GM12878 (cell line): ENCODE measurements at regions not wholly inside any gene's neighbourhood (a gene's known extent, or its start where the extent isn't known, plus 50 kb on each side); places are given as distances from the start of the nearest gene placed in this dataset.

Experiments used
- ATAC-seq: fragments of 200-7000 bp; cut with Tn5 transposase; 3 replicates; pipeline ENCODE4 v1.9.1; 2020; ENCODE audit warnings: mild to moderate bottlenecking, moderate library complexity
- BruUV-seq: library from RNA; stranded (reverse); fragments of 400-500 nt; replicated peaks from 2 replicates; lab custom pipeline; 2021; lab: Mats Ljungman, UMichigan
- CTCF ChIA-PET: fragments of 300-600 bp; sonication (Branson Sonifier 250); formaldehyde crosslinking; extraction: SDS; loops from one replicate; lab custom pipeline; 2021; ENCODE audit warnings: inconsistent platforms; lab: Yijun Ruan, JAX
- POLR2A ChIA-PET: fragments of 350-600 bp; formaldehyde crosslinking; extraction: SDS; loops from one replicate; lab custom pipeline; 2021; ENCODE audit warnings: inconsistent platforms; lab: Charles Lee
- RAD21 ChIA-PET: fragments of 300-600 bp; sonication (Branson Sonifier 250); formaldehyde crosslinking; loops from one replicate; lab custom pipeline; 2023; ENCODE audit warnings: antibody characterized with exemption; ENCODE audit not compliant: unreplicated experiment; lab: Charles Lee
- SMC1A ChIA-PET: fragments of 300-600 bp; sonication (Branson Sonifier 250); formaldehyde crosslinking; loops from one replicate; lab custom pipeline; 2023; ENCODE audit not compliant: unreplicated experiment, uncharacterized antibody; lab: Charles Lee
- DNase-seq: peaks from one replicate; pipeline ENCODE4 v3.0.0-alpha.2; 2011; ENCODE audit warnings: low read depth, low spot score
- FAIRE-seq: peaks from 3 replicates; lab custom pipeline; 2011; peaks lifted over from hg19 to GRCh38; lab: Jason Lieb, UNC
- H2AFZ ChIP-seq: 2 replicates; pipeline ENCODE4 v1.6.0; 2011; ENCODE audit warnings: low read depth, low read length, control low read depth; ENCODE audit not compliant: control insufficient read depth
- H3K27ac ChIP-seq: 2 replicates; pipeline ENCODE4 v1.5.1; 2011; ENCODE audit warnings: control low read depth; ENCODE audit not compliant: control insufficient read depth, insufficient read depth
- H3K27me3 ChIP-seq, 2 experiments: replicated peaks in 1 of 2; 2 replicates each; pipeline versions ENCODE4 v1.6.0 to v1.6.1; 2011; ENCODE audit warnings: low read length in 1 of 2; ENCODE audit not compliant: control insufficient read depth in 2 of 2, insufficient read depth in 2 of 2
- H3K36me3 ChIP-seq, 2 experiments: 2 replicates each; pipeline ENCODE4 v1.5.1; 2011; ENCODE audit warnings: low read length in 1 of 2; ENCODE audit not compliant: control insufficient read depth in 2 of 2, insufficient read depth in 2 of 2
- H3K4me1 ChIP-seq: 2 replicates; pipeline ENCODE4 v1.6.1; 2011; ENCODE audit warnings: mild to moderate bottlenecking, low read length, moderate library complexity, mixed read lengths; ENCODE audit not compliant: control insufficient read depth, insufficient read depth
- H3K4me2 ChIP-seq: 2 replicates; pipeline ENCODE4 v1.6.0; 2011; ENCODE audit warnings: control low read depth; ENCODE audit not compliant: control insufficient read depth, insufficient read depth
- H3K4me3 ChIP-seq: fragments of 200-600 bp; sonication (generic); 2 replicates; pipeline ENCODE4 v1.5.1; 2016
- H3K79me2 ChIP-seq: 2 replicates; pipeline ENCODE4 v1.6.0; 2011; ENCODE audit warnings: low read length; ENCODE audit not compliant: control insufficient read depth, insufficient read depth
- H3K9ac ChIP-seq: 2 replicates; pipeline ENCODE4 v1.8.0; 2011; ENCODE audit warnings: low read length, control low read depth, mixed read lengths; ENCODE audit not compliant: control insufficient read depth, insufficient read depth
- H3K9me3 ChIP-seq: replicated peaks from 3 replicates; pipeline ENCODE4 v1.5.1; 2011; ENCODE audit warnings: mild to moderate bottlenecking, low read length; ENCODE audit not compliant: control insufficient read depth, insufficient read depth
- H4K20me1 ChIP-seq: 2 replicates; pipeline ENCODE4 v1.6.0; 2011; ENCODE audit not compliant: control insufficient read depth, insufficient read depth
- RAD21 ChIP-seq: IDR thresholded peaks from 2 replicates; pipeline ENCODE4 v1.6.1; 2011; ENCODE audit warnings: mild to moderate bottlenecking, low read depth, low read length, moderate library complexity; ENCODE audit not compliant: insufficient read depth
- RELA ChIP-seq: fragments of 450-650 bp; IDR thresholded peaks from 2 replicates; pipeline ENCODE4 v1.8.0; 2014; ENCODE audit warnings: borderline replicate concordance; ENCODE audit not compliant: partially characterized antibody
- SMARCA5 ChIP-seq: fragments of 450-650 bp; IDR thresholded peaks from 2 replicates; pipeline ENCODE4 v1.6.1; 2017; ENCODE audit warnings: mild to moderate bottlenecking
- SUPT20H ChIP-seq: IDR thresholded peaks from 2 replicates; pipeline ENCODE4 v1.6.1; 2011; ENCODE audit warnings: low read depth, mild to moderate bottlenecking, low read length, moderate library complexity, borderline replicate concordance; ENCODE audit not compliant: control insufficient read depth
- ZNF384 ChIP-seq: IDR thresholded peaks from 2 replicates; pipeline ENCODE4 v1.6.1; 2012; ENCODE audit warnings: low read depth, mild to moderate bottlenecking, low read length, improper control_type of control experiment, borderline replicate concordance
- WGBS: methylation state at CpG from one replicate; pipeline ENCODE4 v1.1.6; 2016; ENCODE audit warnings: low lambda C conversion rate; ENCODE audit not compliant: insufficient replicate concordance, insufficient coverage; ENCODE audit errors: missing lambda C conversion rate; 5-methylcytosine and 5-hydroxymethylcytosine counted together
- in situ Hi-C: fragments of 300-500 bp; cut with MboI; formaldehyde crosslinking; loops from 9 replicates; pipeline ENCODE4 v1.14.3; 2018; ENCODE audit warnings: mixed read lengths
- intact Hi-C: fragments of 100-400 bp; cut with micrococcal nuclease; formaldehyde crosslinking; loops from one replicate; pipeline ENCODE4 v1.14.2; 2022; ENCODE audit not compliant: unreplicated experiment
- TF ChIP-seq, protein P1 (sequence below): fragments of 450-650 bp; IDR thresholded peaks from 2 replicates; pipeline ENCODE4 v1.6.1; 2017; ENCODE audit warnings: mild to moderate bottlenecking, moderate library complexity

DNA sequence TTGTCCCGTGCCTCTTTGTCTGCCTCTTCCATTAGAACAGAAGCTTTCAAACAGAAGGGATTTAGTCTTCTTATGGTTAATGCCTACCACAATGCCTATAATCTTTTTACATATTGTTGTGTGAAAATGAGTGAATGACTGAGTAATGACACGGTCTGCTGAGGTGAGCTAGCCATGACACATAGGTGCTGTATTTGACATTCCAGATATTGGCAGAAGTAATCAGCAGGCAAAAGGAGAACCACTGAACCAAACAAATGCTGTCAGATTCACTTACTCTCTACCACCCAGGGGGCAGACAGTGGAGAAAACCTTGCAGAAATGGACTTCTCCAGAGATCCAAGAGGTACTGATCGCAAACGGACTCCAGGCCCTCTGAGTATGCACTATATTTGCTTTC is 377.2 kb upstream of the VWC2 start (continued):
- TF ChIP-seq SUPT20H (no peak), ZNF384 (no peak), RAD21 (no peak), SMARCA5 (no peak)
- TF ChIP-seq, protein P1, sequence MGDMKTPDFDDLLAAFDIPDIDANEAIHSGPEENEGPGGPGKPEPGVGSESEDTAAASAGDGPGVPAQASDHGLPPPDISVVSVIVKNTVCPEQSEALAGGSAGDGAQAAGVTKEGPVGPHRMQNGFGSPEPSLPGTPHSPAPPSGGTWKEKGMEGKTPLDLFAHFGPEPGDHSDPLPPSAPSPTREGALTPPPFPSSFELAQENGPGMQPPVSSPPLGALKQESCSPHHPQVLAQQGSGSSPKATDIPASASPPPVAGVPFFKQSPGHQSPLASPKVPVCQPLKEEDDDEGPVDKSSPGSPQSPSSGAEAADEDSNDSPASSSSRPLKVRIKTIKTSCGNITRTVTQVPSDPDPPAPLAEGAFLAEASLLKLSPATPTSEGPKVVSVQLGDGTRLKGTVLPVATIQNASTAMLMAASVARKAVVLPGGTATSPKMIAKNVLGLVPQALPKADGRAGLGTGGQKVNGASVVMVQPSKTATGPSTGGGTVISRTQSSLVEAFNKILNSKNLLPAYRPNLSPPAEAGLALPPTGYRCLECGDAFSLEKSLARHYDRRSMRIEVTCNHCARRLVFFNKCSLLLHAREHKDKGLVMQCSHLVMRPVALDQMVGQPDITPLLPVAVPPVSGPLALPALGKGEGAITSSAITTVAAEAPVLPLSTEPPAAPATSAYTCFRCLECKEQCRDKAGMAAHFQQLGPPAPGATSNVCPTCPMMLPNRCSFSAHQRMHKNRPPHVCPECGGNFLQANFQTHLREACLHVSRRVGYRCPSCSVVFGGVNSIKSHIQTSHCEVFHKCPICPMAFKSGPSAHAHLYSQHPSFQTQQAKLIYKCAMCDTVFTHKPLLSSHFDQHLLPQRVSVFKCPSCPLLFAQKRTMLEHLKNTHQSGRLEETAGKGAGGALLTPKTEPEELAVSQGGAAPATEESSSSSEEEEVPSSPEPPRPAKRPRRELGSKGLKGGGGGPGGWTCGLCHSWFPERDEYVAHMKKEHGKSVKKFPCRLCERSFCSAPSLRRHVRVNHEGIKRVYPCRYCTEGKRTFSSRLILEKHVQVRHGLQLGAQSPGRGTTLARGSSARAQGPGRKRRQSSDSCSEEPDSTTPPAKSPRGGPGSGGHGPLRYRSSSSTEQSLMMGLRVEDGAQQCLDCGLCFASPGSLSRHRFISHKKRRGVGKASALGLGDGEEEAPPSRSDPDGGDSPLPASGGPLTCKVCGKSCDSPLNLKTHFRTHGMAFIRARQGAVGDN, result no peak

DNA sequence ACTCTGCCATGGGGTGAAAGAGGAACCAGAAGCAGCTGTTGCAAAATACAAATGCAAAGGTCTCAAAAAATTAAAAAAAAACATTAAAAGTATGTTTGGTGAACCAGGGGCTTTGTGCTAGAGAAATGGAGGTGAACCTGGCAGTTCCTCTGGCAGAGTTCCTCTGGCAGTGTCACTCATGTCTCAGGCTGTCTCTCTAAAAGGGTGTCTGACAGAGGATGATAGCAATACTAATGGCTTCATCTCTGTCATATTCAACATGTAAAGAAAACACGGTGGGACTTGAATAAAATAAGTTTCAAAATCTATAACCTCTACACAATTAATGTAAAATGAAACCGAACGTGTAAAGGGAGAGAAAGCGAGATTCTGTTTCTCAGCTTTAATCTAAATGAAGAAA is 375.7 kb upstream of the VWC2 start:
- H3K4me1 ChIP-seq, result no peaks in the 10 kb centered on the region
- H2AFZ ChIP-seq, result no peak overlapping the region
- TF ChIP-seq RELA, result no peak
- H3K9me3 ChIP-seq, result no peaks in the 10 kb centered on the region
- no peaks in the 10 kb centered on the region for H3K27me3 ChIP-seq
- no peak overlapping the region for H3K9ac ChIP-seq
- no peak overlapping the region for H3K4me2 ChIP-seq
- CTCF ChIA-PET, result no interaction called here
- FAIRE-seq, result no peak
- no peak for DNase-seq
- in situ Hi-C loops (no loop called here), intact Hi-C loops (no loop called here)
- POLR2A ChIA-PET, result no interaction called here
- H3K79me2 ChIP-seq, result no peaks in the 10 kb centered on the region
- ATAC-seq, result no peak
- RAD21 ChIA-PET, result no interaction called here
- H4K20me1 ChIP-seq, result no peaks in the 10 kb centered on the region
- no peaks in the 10 kb centered on the region for H3K36me3 ChIP-seq
- WGBS, result 13% methylated on average over 4 of the region's 4 CpGs
- no TSS peak for BruUV-seq
- SMC1A ChIA-PET, result interaction anchor here (0.6 kb wide), 1 partner anchor 11 kb away, joined by 3 read pairs; no protein-coding TSS in a partner anchor
- no peak overlapping the region for H3K27ac ChIP-seq
- H3K4me3 ChIP-seq, result no peak overlapping the region
